ENCODE measurements at regions not wholly inside any gene's neighbourhood (a gene's known extent, or its start where the extent isn't known, plus 50 kb on each side); places are given as distances from the start of the nearest gene placed in this dataset.

- Histone ChIP-seq H3K4me1 (ENCODE audit: control insufficient read depth in 3 of 3, insufficient read depth in 2 of 3, low read depth in 1 of 3, low read length in 2 of 3) (no peaks in the 10 kb centered on the region), H3K27me3 (ENCODE audit: control insufficient read depth in 3 of 3, insufficient read depth in 3 of 3, low read length in 3 of 3) (no peaks in the 10 kb centered on the region), H3K4me3 (ENCODE audit: low read depth in 1 of 3, low read length in 3 of 3) (no peak overlapping the region), H3K27ac (ENCODE audit: low read depth in 1 of 3, low read length in 2 of 3) (no peak overlapping the region), H3K9me3 (ENCODE audit: control insufficient read depth in 2 of 2, insufficient read depth in 1 of 2, low read depth in 1 of 2, low read length in 1 of 2) (no peaks in the 10 kb centered on the region), H3K36me3 (ENCODE audit: control insufficient read depth in 3 of 3, insufficient read depth in 2 of 3, low read depth in 1 of 3, low read length in 3 of 3) (no peaks in the 10 kb centered on the region)
- no peak for FAIRE-seq
- no peak for DNase-seq
- 72 to 87% (median 77%) methylated on average over 4 of the region's 4 CpGs for WGBS, 3 donors
Measured at GRCh38 chr4:159434114-159434870, 331.4 kb downstream of the RAPGEF2 start.

- no peaks in the 10 kb centered on the region for H3K4me1 ChIP-seq (ENCODE audit: control insufficient read depth in 3 of 3, insufficient read depth in 2 of 3, low read depth in 1 of 3, low read length in 2 of 3)
- H3K36me3 ChIP-seq (ENCODE audit: control insufficient read depth in 3 of 3, insufficient read depth in 2 of 3, low read depth in 1 of 3, low read length in 3 of 3): no peaks in the 10 kb centered on the region
- no peaks in the 10 kb centered on the region for H3K9me3 ChIP-seq (ENCODE audit: control insufficient read depth in 2 of 2, insufficient read depth in 1 of 2, low read depth in 1 of 2, low read length in 1 of 2)
- H3K27me3 ChIP-seq (ENCODE audit: control insufficient read depth in 3 of 3, insufficient read depth in 3 of 3, low read length in 3 of 3): no peaks in the 10 kb centered on the region
- FAIRE-seq (no peak), DNase-seq (no peak)
- H3K27ac ChIP-seq (ENCODE audit: low read depth in 1 of 3, low read length in 2 of 3): no peak overlapping the region
- WGBS, 3 donors: 91% methylated on average over 8 of the region's 8 CpGs
- no peak overlapping the region for H3K4me3 ChIP-seq (ENCODE audit: low read depth in 1 of 3, low read length in 3 of 3)
Measured at GRCh38 chr4:159434871-159435241, 332.0 kb downstream of the RAPGEF2 start.

- 64 to 76% (median 68%) methylated on average over 3 of the region's 3 CpGs for WGBS, 3 donors
- Histone ChIP-seq H3K27ac (ENCODE audit: low read depth in 1 of 3, low read length in 2 of 3) (no peak overlapping the region), H3K4me1 (ENCODE audit: control insufficient read depth in 3 of 3, insufficient read depth in 2 of 3, low read depth in 1 of 3, low read length in 2 of 3) (no peaks in the 10 kb centered on the region), H3K36me3 (ENCODE audit: control insufficient read depth in 3 of 3, insufficient read depth in 2 of 3, low read depth in 1 of 3, low read length in 3 of 3) (no peaks in the 10 kb centered on the region), H3K9me3 (ENCODE audit: control insufficient read depth in 2 of 2, insufficient read depth in 1 of 2, low read depth in 1 of 2, low read length in 1 of 2) (no peaks in the 10 kb centered on the region), H3K27me3 (ENCODE audit: control insufficient read depth in 3 of 3, insufficient read depth in 3 of 3, low read length in 3 of 3) (no peaks in the 10 kb centered on the region), H3K4me3 (ENCODE audit: low read depth in 1 of 3, low read length in 3 of 3) (no peak overlapping the region)
- FAIRE-seq (no peak), DNase-seq (no peak)
Measured at GRCh38 chr4:159435561-159436023, 332.7 kb downstream of the RAPGEF2 start.

GRCh38 chr4:159443975-159444374 is 341.1 kb downstream of the RAPGEF2 start:
- H3K27me3 ChIP-seq (ENCODE audit: control insufficient read depth in 3 of 3, insufficient read depth in 3 of 3, low read length in 3 of 3): no peaks in the 10 kb centered on the region
- H3K36me3 ChIP-seq (ENCODE audit: control insufficient read depth in 3 of 3, insufficient read depth in 2 of 3, low read depth in 1 of 3, low read length in 3 of 3): no peaks in the 10 kb centered on the region
- H3K27ac ChIP-seq (ENCODE audit: low read depth in 1 of 3, low read length in 2 of 3): no peak overlapping the region
- no peaks in the 10 kb centered on the region for H3K9me3 ChIP-seq (ENCODE audit: control insufficient read depth in 2 of 2, insufficient read depth in 1 of 2, low read depth in 1 of 2, low read length in 1 of 2)
- H3K4me3 ChIP-seq (ENCODE audit: low read depth in 1 of 3, low read length in 3 of 3): no peak overlapping the region
- 67 to 73% (median 69%) methylated on average over 3 of the region's 3 CpGs for WGBS, 3 donors
- DNase-seq (no peak), FAIRE-seq (no peak)
- H3K4me1 ChIP-seq (ENCODE audit: control insufficient read depth in 3 of 3, insufficient read depth in 2 of 3, low read depth in 1 of 3, low read length in 2 of 3): no peaks in the 10 kb centered on the region

GRCh38 chr4:159444678-159445077 is 341.8 kb downstream of the RAPGEF2 start:
- H3K4me1 ChIP-seq (ENCODE audit: control insufficient read depth in 3 of 3, insufficient read depth in 2 of 3, low read depth in 1 of 3, low read length in 2 of 3): no peaks in the 10 kb centered on the region
- no peaks in the 10 kb centered on the region for H3K36me3 ChIP-seq (ENCODE audit: control insufficient read depth in 3 of 3, insufficient read depth in 2 of 3, low read depth in 1 of 3, low read length in 3 of 3)
- no peaks in the 10 kb centered on the region for H3K9me3 ChIP-seq (ENCODE audit: control insufficient read depth in 2 of 2, insufficient read depth in 1 of 2, low read depth in 1 of 2, low read length in 1 of 2)
- H3K4me3 ChIP-seq (ENCODE audit: low read depth in 1 of 3, low read length in 3 of 3): no peak overlapping the region
- no peak overlapping the region for H3K27ac ChIP-seq (ENCODE audit: low read depth in 1 of 3, low read length in 2 of 3)
- no peaks in the 10 kb centered on the region for H3K27me3 ChIP-seq (ENCODE audit: control insufficient read depth in 3 of 3, insufficient read depth in 3 of 3, low read length in 3 of 3)
- DNase-seq (no peak), FAIRE-seq (no peak)
- 35 to 67% (median 36%) methylated on average over 1 of the region's 1 CpG for WGBS, 3 donors

- no peak overlapping the region for H3K27ac ChIP-seq (ENCODE audit: low read depth in 1 of 3, low read length in 2 of 3)
- no peaks in the 10 kb centered on the region for H3K9me3 ChIP-seq (ENCODE audit: control insufficient read depth in 2 of 2, insufficient read depth in 1 of 2, low read depth in 1 of 2, low read length in 1 of 2)
- DNase-seq (no peak), FAIRE-seq (no peak)
- WGBS, 3 donors: 76 to 87% (median 85%) methylated on average over 2 of the region's 2 CpGs
- H3K36me3 ChIP-seq (ENCODE audit: control insufficient read depth in 3 of 3, insufficient read depth in 2 of 3, low read depth in 1 of 3, low read length in 3 of 3): no peaks in the 10 kb centered on the region
- H3K4me3 ChIP-seq (ENCODE audit: low read depth in 1 of 3, low read length in 3 of 3): no peak overlapping the region
- H3K27me3 ChIP-seq (ENCODE audit: control insufficient read depth in 3 of 3, insufficient read depth in 3 of 3, low read length in 3 of 3): no peaks in the 10 kb centered on the region
- H3K4me1 ChIP-seq (ENCODE audit: control insufficient read depth in 3 of 3, insufficient read depth in 2 of 3, low read depth in 1 of 3, low read length in 2 of 3): no peaks in the 10 kb centered on the region
Measured at GRCh38 chr4:159445692-159446091, 342.8 kb downstream of the RAPGEF2 start.

- FAIRE-seq: no peak
- Histone ChIP-seq H3K4me1 (ENCODE audit: control insufficient read depth in 3 of 3, insufficient read depth in 2 of 3, low read depth in 1 of 3, low read length in 2 of 3) (no peaks in the 10 kb centered on the region), H3K27me3 (ENCODE audit: control insufficient read depth in 3 of 3, insufficient read depth in 3 of 3, low read length in 3 of 3) (no peaks in the 10 kb centered on the region), H3K9me3 (ENCODE audit: control insufficient read depth in 2 of 2, insufficient read depth in 1 of 2, low read depth in 1 of 2, low read length in 1 of 2) (no peaks in the 10 kb centered on the region), H3K36me3 (ENCODE audit: control insufficient read depth in 3 of 3, insufficient read depth in 2 of 3, low read depth in 1 of 3, low read length in 3 of 3) (no peaks in the 10 kb centered on the region), H3K27ac (ENCODE audit: low read depth in 1 of 3, low read length in 2 of 3) (no peak overlapping the region), H3K4me3 (ENCODE audit: low read depth in 1 of 3, low read length in 3 of 3) (no peak overlapping the region)
- WGBS, 3 donors: 50 to 55% (median 53%) methylated on average over 6 of the region's 6 CpGs
- DNase-seq: peak; percentile 46 to 66
Measured at GRCh38 chr4:159446266-159446976, 343.5 kb downstream of the RAPGEF2 start.

- Histone ChIP-seq H3K36me3 (ENCODE audit: control insufficient read depth in 3 of 3, insufficient read depth in 2 of 3, low read depth in 1 of 3, low read length in 3 of 3) (no peaks in the 10 kb centered on the region), H3K27me3 (ENCODE audit: control insufficient read depth in 3 of 3, insufficient read depth in 3 of 3, low read length in 3 of 3) (no peaks in the 10 kb centered on the region), H3K4me3 (ENCODE audit: low read depth in 1 of 3, low read length in 3 of 3) (no peak overlapping the region), H3K4me1 (ENCODE audit: control insufficient read depth in 3 of 3, insufficient read depth in 2 of 3, low read depth in 1 of 3, low read length in 2 of 3) (no peaks in the 10 kb centered on the region), H3K9me3 (ENCODE audit: control insufficient read depth in 2 of 2, insufficient read depth in 1 of 2, low read depth in 1 of 2, low read length in 1 of 2) (no peaks in the 10 kb centered on the region), H3K27ac (ENCODE audit: low read depth in 1 of 3, low read length in 2 of 3) (no peak overlapping the region)
- DNase-seq (no peak), FAIRE-seq (no peak)
- WGBS, 3 donors: 63 to 68% (median 65%) methylated on average over 4 of the region's 4 CpGs
Measured at GRCh38 chr4:159447296-159447695, 344.4 kb downstream of the RAPGEF2 start.
